DLD1 (cell line): ENCODE measurements at regions not wholly inside any gene's neighbourhood (a gene's known extent, or its start where the extent isn't known, plus 50 kb on each side); places are given as distances from the start of the nearest gene placed in this dataset.
"Not testable (repeated sequence)": the region's sequence is repeated elsewhere in the genome, so short reads cannot be mapped to it uniquely, and the experiment has no call there.

Source experiments
- in situ Hi-C: cut with HindIII; loops from 2 replicates; pipeline ENCODE4 v1.10.0; 2017; ENCODE audit warnings: low sequenced_read_pairs

DNA sequence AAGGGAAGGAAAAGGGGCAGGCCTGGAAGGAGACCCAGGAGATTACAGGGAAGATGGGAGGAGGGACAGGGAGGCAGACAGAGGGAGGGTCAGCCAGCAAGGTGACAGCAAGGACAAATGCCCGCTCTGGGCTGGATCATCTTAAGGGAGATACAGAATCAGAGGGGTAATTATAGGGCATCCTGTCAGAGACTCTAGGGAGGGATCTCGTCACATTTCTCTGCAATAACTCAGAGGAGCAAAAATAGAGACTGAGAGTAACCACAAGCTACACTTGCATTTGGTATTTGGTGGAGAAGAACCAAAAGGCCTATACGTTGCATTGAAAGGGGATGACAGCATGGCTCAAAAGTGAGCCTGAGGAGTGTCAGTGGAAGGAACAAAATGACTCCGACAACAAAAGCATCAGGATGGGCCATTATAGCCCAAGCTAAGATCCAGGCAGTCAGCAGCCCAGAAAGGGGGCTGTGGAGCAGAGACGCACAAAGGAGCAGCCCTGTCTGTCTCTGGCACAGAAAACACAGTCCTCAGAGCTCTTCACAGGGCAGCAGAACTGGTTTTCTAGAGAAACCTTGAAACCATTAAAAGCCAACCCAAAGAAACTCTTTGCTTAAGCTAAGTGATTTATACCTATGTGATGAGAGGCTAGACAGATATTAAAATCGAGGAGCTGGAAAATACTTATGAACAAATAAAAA, 430.2 kb upstream of the VSTM2A start:
- in situ Hi-C loops = no loop called here

DNA sequence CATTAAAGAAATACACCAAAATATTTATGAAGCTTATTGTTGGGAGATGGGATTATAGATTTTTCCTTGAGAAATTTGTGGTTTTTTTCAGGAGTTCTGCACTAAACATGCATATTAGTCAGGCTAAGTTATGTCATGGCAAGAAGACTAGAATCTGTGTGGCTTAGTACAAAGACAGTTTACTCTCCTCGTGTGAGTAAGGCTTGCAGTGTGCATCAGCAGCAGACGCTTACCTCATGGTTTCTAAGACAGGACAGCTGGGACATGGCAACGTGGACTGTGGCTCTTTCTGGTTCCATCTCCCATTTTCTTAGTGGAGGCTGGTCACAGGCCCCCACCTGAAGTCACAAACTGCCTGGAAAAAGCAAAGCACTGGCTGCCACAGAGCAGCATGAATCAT, 429.6 kb upstream of the VSTM2A start:
- in situ Hi-C loops = no loop called here

DNA sequence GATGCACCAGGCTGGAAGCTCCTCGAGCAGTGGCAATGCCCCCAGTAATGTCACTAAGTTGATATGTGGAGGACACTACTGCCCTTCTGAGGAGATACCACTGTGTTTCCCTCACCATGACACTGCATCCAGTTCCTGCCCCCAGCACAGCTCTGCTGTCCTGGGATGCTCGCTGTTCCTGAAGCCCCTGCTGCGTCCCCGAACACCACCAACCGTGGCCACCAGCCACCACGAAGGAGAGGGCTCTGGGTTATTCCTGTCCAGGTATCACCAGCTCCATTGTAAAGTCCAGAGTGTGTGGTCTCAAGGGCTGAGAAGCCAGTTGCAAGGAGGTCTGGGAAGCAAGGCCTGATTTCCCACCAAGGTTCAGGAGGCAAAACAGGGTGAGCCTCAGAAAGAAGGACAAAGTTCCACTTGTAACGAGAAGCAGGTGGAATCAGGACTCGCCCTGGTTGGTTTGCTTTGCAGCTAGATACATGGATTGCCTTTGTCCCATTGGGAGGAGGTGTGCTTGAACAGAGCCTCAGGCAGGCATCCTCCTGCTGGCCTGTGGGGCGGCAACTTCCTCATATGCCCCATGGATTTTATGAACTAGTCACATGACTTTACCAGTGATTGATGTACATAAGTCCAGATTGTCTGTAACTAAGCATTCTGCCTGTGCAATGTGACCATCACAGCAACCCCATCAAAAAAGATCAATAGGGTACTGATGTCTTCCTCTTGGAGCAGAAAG, 427.0 kb upstream of the VSTM2A start:
- in situ Hi-C loops = no loop called here

DNA sequence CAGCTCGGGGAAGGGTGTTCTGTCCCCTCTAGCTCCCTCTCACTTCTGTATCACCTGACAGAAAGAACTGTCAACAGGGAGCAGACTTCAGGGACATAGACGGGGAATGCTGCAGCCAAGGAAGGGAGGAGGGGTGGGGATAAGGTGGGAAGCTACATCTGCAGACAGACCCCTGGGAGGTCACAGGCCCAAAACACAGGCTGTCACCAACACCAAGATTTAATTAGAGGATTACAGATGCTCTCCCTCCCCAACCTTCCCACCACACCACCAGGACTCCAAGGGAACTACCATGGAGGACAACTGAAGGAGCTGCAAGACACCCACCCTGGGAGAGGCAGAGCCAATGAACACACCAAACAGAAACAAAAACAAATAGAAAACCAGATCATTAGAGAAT, 425.2 kb upstream of the VSTM2A start:
- in situ Hi-C loops = no loop called here

DNA sequence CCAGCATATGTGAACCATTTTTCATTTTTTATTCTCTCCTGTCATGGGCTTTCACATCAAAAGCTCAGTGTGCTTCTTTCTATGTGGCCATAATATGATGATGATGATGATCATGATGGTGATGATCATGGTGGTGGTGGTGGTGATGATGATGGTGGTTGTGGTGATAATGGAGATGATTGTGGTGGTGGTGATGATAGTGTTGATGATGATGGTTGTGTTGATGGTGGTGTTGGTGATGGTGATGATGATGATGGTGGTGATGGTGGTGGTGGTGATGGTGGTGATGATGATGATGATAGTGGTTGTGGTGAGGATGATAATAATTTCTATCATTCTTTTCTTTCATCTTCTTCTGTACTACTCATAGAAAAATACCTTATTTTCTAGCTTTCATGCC, 413.1 kb upstream of the VSTM2A start:
- in situ Hi-C loops = no loop called here

DNA sequence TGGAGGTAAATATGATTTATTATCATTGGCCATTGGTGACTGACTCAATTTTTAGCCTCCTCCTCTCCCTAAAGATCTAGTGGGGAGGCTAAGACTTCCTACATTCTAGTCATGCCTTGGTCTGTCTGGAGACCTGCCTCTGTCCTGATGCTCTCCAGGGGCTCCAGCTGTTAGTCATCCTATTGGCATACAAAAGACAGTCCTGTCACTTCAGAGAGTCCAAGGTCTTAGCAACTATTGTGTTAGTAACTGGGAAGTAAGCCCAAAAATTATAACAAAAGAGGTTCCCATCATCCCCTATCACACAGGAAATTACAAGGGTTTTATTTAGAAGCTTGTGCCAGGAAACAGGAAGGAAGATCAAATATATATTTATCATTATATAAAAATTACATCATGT, 400.6 kb upstream of the VSTM2A start:
- in situ Hi-C loops = no loop called here

DNA sequence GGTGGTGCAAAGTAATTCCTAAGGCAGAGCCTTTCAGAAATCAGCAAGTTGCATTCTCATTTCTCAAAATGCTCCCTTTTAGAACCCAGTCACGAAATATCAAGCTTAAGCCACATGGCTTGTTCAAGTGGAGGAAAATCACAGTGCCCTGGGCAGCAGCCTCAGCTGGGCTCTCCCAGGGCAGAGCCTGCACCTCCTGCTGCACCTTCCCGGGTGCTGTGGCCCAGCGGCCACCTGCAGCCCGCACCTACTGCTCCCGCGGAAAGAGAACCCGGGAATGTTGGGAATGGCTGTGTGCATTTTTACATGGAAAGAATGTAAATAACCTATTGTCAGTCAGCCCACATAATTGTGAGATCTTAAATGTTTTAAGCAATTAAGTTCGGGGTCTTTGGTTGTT, 396.5 kb upstream of the VSTM2A start:
- in situ Hi-C loops = no loop called here

DNA sequence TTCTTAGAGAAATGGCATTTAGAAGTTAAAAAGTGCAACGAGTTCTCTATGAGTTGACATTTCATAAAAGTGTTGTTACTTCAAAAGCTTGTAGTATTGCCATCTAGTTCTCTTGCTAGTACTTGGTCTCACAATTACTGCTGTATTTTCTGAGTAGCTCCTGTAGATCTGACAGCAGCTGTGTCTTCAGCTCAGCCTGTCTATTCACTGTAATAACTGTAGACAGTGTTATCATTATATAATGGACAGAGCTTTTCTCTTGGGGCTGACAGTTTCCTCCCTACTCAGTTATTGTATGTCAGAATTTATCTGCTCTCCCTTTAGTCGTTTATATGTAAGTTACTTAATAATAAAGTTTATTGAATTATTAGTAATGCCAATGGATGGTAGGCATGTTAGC, 388.7 kb upstream of the VSTM2A start:
- in situ Hi-C loops = no loop called here

DNA sequence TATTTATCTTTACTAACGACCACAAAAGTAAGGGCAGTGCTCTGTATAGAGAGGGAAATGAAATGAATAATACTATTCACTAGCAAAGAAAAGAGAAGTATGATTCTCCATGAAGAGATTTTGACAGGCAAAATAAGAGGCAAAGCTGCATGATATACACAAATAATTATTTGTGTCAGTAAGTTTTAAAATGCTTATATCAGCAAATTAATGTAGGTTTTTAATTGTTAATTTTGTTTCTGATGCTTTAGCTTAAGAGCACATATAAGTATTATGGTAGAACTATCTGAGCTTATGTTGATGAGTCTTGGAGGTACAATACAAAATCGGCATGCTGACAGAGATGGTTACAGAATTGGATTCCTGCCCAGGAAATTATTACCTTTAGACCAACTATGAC, 383.1 kb upstream of the VSTM2A start:
- in situ Hi-C loops = no loop called here

DNA sequence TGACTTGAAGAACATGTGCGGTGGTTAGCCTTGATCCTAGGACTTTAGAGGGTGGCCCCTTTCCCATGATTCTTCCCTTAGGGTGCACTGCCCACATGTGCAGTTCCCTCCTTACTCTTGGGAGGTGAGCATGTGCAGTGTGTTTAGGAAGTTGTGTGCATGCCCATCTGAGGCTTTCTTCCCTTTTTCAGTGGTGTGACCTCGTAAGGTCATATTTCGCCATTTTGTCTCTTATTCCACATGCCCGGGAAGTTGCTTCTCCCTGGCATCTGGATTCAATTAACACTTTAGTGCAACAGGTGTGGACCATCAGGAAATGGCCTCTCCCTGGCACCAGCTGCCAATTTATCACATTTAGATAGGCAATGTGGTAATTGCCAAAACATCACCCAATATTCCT, 380.6 kb upstream of the VSTM2A start:
- in situ Hi-C loops = no loop called here

DNA sequence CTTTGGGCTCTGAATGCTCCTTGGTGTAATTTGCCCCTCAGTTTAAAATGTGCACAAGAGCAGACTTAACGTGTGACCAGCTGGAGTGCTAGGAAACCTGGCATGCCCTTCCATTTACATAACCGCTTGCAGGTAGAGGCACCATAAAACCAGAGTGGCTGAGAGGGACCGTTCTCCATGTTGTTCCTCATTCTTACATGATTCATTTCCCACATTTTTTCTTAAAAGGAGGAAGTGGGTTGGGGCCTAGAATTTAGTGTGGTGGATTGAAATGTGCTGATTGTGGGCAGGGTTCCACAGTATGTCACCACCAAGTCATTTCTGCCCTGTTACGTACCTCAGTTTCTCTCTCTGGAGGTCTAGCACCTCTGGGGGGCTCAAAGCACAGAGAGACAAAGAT, 375.8 kb upstream of the VSTM2A start:
- in situ Hi-C loops = no loop called here

DNA sequence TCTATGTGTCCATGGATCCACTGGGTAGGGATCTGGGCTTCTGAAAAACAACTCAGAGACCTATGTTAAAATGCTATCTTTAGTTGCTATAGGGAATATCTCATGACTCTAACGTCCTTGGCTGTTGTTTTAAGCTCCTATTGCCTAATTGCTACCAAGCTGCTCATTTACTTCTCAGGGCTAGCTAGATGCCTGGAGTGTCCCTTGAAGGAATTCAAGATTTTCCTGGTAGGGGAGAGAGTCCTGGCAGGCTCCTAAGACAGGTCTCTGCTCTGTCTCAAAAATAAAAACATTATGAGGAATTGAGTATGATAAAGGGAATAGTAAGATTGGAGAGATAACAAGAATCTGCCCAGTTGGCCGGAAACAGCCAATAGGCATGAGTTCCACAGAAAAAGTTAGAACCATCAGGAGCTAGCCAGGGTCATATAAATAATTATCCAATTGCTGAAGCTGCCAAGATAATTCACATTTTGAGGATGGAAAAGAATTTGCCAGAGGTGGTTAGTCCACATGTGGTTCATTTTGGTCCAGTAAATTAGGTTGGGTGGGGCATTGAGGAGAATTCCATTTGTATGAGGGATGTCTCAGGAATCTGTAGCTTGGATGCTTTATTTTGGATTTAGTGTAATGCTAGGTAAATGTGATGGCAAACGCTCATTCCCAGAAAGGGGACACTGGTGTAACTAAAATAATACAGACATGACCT, 362.7 kb upstream of the VSTM2A start:
- in situ Hi-C loops = no loop called here

DNA sequence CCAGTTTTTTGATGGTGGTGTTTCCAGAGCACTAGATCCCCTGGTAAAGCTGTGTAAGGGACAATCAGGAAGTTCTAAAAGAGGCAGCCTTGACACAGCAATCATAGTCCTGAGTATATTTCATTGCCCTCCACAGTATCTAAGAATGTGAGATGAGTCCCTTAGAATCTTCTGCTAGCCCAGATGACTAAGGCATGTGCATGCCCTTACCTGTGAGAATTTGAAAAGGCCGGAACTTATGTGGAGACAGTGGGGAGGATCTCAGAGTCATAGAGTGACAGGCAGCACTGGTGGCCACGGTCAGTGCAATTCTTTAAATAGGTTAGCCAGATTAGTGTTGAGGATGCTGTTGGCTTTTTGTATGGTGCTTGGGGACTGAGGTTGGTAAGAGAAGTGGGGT, 361.4 kb upstream of the VSTM2A start:
- in situ Hi-C loops = no loop called here

DNA sequence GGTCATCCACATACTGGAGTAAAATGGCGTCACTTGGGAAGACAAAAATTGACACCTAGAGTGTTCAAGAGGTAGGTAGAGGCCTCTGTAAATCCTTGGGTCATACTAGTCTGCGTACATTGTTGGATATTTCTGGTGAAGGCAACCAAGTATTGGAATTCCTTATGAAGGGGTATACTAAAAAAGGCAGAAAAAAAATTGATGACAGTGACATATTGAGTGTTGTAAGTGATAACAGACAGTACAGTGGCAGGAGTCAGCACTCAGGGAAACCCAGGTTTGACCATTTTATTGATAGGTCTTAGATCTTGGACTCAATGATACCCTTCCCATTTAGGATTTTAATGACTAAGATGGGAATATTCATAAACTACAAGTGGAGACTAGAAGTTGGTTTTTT, 359.1 kb upstream of the VSTM2A start:
- in situ Hi-C loops = no loop called here

DNA sequence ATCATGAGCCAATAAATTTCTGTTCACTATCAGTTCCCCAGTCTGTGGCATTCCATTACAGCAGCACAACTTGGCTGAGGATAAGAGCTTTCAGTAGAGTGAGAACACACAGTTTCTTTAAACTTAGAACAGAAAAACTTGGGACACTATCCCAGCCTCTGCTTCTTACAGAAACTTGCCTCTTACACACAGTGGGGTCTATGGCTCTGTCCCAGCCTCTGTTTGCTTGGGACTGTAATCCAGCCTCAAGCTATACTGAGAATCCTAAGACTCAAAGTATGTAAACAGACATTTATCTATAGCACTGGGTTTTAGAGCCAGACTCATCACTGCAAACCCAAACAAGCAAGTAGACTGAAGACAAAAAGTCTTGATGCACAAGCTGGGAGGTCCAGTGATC, 355.8 kb upstream of the VSTM2A start:
- in situ Hi-C loops = no loop called here

DNA sequence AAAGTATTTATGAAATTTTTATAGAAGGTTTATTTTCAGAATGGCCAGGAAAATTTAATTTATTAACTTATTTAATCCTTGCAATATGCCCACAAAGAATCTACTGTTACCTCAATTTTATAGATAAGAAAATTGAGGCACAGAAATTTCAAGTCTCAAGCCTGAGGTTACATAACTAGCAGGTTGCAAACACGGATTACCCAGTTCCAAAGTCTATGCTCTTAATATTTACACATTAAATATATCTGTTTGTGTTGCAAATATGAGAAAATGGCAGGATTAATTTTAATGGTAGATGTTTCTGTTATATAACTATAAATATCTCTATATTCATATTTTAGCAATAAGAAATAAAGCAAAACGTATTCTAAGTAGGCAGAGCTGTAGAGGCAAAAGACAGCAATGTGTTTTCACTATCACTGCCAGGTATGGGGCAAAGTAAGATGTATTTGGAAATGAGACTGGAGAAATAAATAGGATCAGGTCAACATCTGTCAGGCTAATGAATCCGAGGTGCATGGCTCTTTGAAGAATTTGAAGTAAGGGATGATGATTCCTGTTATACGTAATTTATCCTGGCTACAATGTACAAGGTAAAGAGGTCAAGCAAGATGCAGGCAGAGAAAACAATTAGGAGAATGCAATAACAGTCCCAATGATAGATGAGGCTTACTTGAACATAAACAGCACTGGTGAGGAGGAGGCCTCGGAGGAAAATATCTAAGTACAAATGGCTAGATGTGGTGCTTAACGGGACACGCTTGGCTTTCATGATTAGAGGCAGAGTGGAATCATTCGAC, 354.1 kb upstream of the VSTM2A start:
- in situ Hi-C loops = no loop called here

DNA sequence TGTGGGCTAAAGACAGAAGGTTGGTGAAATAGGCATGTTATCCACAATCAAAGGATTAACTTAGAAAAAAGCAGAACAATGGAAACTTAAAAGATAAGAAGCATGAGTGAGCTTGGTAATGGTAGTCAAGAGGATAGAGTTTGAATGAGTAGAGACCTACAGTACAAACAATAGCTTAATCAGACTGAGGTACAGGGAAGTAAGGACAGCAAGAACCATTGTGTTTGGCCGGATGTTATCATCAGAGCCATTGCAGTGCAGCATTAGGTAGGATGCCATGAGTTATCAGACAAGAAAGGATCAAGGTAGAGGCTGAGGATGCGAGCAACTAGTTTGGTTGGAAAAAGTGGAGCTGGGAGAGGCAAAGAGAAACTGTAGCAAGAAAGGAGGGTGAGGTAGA, 353.3 kb upstream of the VSTM2A start:
- in situ Hi-C loops = no loop called here

DNA sequence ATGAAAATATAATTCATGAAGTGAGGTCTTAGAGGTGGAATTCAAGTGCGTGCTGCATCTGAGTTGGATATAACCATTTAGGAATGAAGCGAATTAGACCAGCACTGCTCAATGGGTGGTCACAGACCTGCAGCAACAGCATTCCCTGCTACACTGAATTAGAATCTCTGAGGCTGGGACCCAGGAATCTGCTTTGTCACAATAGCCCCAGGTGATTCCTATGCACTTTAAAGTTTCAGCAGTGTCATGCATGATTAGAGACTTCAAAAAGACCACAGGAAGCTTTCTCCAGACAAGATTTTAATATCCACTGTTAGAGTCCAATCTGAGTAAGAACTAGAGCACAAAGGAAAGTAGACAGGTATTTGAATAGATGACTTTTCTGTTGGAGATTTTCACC, 352.8 kb upstream of the VSTM2A start:
- in situ Hi-C loops = no loop called here

DNA sequence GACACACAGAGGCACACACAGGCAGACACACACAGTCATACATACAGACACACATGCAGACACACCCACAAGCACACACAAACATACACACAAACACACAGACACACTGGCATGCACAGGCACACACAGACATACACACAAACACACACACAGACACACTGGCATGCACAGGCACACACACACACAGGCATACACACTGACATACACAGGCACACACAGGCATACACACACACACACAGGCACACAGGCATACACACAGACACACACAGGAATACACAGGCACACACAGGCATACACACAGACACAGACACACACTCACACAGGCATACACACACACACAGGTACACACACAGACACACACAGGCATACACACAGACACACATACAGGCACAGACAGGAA, 340.7 kb upstream of the VSTM2A start:
- in situ Hi-C loops = no loop called here

DNA sequence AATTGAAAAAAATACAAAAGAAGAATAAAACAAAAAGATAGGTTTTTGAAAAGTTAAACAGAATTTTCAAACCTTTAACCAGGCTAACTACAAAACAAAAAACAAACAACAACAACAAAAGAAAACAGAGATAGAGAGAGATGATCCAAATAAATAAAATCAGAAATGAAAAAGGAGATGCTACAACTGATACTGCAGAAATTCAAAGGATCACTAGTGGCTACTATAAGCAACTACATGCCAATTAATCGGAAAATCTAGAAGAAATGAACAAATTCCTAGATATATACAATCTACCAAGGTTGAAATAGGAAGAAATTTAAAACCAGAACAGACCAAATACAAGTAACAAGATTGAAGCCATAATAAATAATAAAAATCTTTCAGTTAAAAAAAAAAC, 326.8 kb upstream of the VSTM2A start:
- in situ Hi-C loops = no loop called here

DNA sequence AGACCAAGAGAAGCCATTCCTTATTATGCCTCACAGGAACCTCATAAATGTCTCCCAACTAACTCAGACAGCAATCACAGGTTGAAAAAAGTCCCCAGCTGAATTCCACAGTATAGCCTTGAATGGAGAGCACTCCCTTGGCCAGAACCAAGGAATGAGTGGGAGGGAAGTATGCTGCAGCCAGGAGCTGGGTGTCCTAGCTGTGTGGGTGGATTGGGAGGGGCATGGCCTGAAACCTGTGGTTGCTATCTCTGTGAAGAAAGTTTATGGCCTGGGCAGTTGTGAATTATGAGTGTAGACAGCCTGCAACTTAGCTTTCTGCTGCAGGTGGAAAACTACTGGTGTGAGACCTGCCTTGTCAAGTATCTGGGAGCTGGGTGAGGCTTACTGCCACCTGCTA, 316.1 kb upstream of the VSTM2A start:
- in situ Hi-C loops = not testable (repeated sequence)
